Nephron (organoid): ENCODE measurements at regions not wholly inside any gene's neighbourhood (a gene's known extent, or its start where the extent isn't known, plus 50 kb on each side); places are given as distances from the start of the nearest gene placed in this dataset.
A peak's percentile ranks its signal among the peaks of the same experiment; 100 is the strongest.

Source experiments
- H3K27ac Mint-ChIP-seq, 3 experiments: 2 replicates each; pipeline ENCODE4 v1.8.0; 2020; ENCODE audit warnings: mixed read lengths in 3 of 3, mild to moderate bottlenecking in 2 of 3, moderate library complexity in 1 of 3
- H3K27me3 Mint-ChIP-seq: 2 replicates; pipeline ENCODE4 v1.8.0; 2021; ENCODE audit warnings: low read depth, mild to moderate bottlenecking, moderate library complexity, mixed read lengths
- H3K36me3 Mint-ChIP-seq: 2 replicates; pipeline ENCODE4 v1.8.0; 2020; ENCODE audit warnings: low read depth, mixed read lengths
- H3K4me1 Mint-ChIP-seq: 2 replicates; pipeline ENCODE4 v1.8.0; 2020; ENCODE audit warnings: mixed read lengths
- H3K4me3 Mint-ChIP-seq, 3 experiments: 2 replicates each; pipeline ENCODE4 v1.8.0; 2020; ENCODE audit warnings: mild to moderate bottlenecking in 3 of 3, mixed read lengths in 3 of 3, moderate library complexity in 2 of 3
- H3K9me3 Mint-ChIP-seq: 2 replicates; pipeline ENCODE4 v1.8.0; 2020; ENCODE audit warnings: mixed read lengths
- TF ChIP-seq, protein P1 (sequence below), 3 experiments: fragments of 200-600 bp; sonication (generic); IDR thresholded peaks; one replicate each; pipeline ENCODE4 v1.5.0; 2021; ENCODE audit warnings: antibody characterized with exemption in 3 of 3; ENCODE audit not compliant: unreplicated experiment in 3 of 3

DNA sequence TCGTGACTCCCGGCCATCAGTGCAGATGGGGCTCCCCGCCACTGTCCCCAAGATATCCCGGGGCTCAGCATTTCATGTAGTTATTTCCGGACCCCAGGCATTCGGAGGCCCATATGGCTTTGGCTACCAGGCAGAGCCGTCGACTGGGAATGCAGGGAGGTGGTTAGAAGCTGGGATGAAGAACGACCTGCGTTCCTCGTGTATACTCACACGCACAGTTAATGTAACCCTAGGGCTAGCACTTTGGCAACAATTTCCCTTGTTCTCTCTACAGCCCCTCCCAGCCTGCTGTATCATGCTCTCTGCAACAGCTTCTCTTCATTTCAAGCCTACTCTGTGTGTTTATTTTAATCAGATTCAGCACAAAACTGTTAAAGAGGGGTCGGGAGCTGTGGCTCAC, 240.4 kb downstream of the MYLK4 start:
- TF ChIP-seq, protein P1, sequence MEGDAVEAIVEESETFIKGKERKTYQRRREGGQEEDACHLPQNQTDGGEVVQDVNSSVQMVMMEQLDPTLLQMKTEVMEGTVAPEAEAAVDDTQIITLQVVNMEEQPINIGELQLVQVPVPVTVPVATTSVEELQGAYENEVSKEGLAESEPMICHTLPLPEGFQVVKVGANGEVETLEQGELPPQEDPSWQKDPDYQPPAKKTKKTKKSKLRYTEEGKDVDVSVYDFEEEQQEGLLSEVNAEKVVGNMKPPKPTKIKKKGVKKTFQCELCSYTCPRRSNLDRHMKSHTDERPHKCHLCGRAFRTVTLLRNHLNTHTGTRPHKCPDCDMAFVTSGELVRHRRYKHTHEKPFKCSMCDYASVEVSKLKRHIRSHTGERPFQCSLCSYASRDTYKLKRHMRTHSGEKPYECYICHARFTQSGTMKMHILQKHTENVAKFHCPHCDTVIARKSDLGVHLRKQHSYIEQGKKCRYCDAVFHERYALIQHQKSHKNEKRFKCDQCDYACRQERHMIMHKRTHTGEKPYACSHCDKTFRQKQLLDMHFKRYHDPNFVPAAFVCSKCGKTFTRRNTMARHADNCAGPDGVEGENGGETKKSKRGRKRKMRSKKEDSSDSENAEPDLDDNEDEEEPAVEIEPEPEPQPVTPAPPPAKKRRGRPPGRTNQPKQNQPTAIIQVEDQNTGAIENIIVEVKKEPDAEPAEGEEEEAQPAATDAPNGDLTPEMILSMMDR (IDR thresholded peaks at IDR 0.05; ENCODE audit: unreplicated experiment in 3 of 3), result no peak
- peaks cover 3% of the 10 kb centered on the region for H3K9me3 Mint-ChIP-seq
- peaks cover 3% of the 10 kb centered on the region for H3K36me3 Mint-ChIP-seq
- peaks cover 82% of the 10 kb centered on the region for H3K4me1 Mint-ChIP-seq
- peak overlapping the region; percentile 64 to 76 (median 73) for H3K27ac Mint-ChIP-seq
- peaks cover 8% of the 10 kb centered on the region for H3K27me3 Mint-ChIP-seq
- no peak overlapping the region for H3K4me3 Mint-ChIP-seq

DNA sequence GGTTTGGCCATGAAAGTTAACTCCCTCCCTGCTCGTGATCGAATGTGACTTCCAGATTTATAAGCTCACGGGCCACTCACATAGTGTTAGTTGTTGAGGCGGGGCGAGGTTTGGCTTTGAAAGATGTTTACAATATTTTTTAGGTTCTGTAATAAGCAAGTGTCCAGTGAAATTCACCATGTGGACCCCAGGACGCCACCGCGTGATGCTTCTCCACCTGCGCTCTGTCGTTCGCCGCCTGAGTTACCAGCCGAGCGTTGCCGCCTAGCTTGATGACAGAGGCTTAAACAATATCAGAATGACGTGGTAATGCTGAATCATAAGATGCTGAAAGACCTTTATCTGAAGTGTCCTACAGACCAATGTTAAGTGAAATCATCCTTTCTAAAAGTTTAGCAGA, 241.0 kb downstream of the MYLK4 start:
- H3K4me3 Mint-ChIP-seq, result no peak overlapping the region
- H3K36me3 Mint-ChIP-seq, result peaks cover 3% of the 10 kb centered on the region
- peaks cover 80% of the 10 kb centered on the region for H3K4me1 Mint-ChIP-seq
- TF ChIP-seq, protein P1 (IDR thresholded peaks at IDR 0.05; ENCODE audit: unreplicated experiment in 3 of 3), result no peak
- H3K27me3 Mint-ChIP-seq, result peaks cover 8% of the 10 kb centered on the region
- peaks cover 3% of the 10 kb centered on the region for H3K9me3 Mint-ChIP-seq
- peak overlapping the region; percentile 64 to 76 (median 73) for H3K27ac Mint-ChIP-seq

DNA sequence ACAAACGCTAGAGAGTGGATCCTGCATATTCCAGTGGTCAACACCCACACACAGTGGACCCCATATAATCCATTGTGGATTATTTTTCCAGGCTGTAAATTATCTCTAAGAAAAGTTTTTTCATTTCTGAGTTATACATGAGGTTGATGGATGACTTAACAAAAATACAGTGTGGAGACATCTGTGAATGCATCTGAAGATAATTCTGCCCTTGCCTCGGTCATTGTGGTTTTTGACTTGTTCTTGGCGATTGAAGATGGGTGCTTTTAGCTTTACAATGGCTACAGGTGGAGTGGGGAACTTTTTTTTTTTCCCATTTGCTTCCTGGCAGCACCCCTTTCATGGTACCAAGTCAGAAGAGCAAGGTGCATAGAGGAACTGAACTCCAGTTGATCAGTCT, 242.7 kb downstream of the MYLK4 start:
- H3K9me3 Mint-ChIP-seq, result peaks cover 3% of the 10 kb centered on the region
- H3K36me3 Mint-ChIP-seq, result peaks cover 3% of the 10 kb centered on the region
- TF ChIP-seq, protein P1 (IDR thresholded peaks at IDR 0.05; ENCODE audit: unreplicated experiment in 3 of 3), result no peak
- peaks cover 77% of the 10 kb centered on the region for H3K4me1 Mint-ChIP-seq
- peak overlapping the region; percentile 86 to 97 (median 95) for H3K27ac Mint-ChIP-seq
- peaks cover 8% of the 10 kb centered on the region for H3K27me3 Mint-ChIP-seq
- H3K4me3 Mint-ChIP-seq, result no peak overlapping the region

DNA sequence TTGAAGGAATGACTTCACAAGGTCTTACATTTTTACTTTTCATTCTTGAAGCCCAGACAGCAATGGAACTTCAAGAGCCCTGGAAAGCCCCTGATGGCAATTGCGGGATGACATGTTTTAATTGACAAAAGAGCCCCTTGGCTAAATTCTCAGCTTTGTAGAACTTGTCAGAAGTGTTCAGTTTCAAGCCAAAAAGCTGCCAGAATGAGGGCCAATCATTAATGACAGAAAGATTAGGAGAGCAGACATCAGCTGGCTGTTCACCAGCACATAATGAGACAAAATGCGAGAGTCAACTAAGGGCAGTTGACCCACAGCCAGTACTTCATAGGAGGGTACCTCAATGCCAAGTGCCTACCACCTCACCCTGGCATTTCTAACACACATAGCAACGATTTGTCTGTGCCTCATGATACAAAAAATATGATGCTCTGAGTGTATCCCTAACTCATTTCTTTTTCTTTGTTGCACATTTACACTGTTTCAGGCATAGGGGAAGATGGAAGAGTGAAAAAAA, 243.1 kb downstream of the MYLK4 start:
- Mint-ChIP-seq H3K4me3 (no peak overlapping the region), H3K9me3 (peaks cover 3% of the 10 kb centered on the region), H3K4me1 (peaks cover 75% of the 10 kb centered on the region), H3K27me3 (peaks cover 8% of the 10 kb centered on the region), H3K27ac (peak overlapping the region; percentile 86 to 97 (median 95)), H3K36me3 (peaks cover 3% of the 10 kb centered on the region)
- TF ChIP-seq, protein P1 (IDR thresholded peaks at IDR 0.05; ENCODE audit: unreplicated experiment in 3 of 3), result no peak

DNA sequence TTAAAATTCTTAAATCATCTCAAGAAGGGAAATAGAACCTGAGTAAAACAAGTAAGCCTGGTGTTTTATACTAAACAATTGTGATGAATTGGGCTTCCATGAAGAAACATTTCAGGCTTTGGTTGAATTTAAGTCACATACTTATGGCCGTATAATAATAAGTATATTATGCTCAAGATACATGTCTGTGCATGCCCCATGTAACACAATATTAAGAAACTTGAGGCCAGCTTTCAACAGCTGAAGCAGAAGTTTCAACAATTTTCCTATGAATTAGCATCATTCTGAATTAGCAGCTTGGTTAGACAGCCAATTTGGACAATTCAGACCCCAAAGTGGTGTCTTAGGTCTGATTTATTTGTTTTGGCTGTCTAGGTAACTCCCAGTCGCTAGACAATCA, 243.7 kb downstream of the MYLK4 start:
- TF ChIP-seq, protein P1 (IDR thresholded peaks at IDR 0.05; ENCODE audit: unreplicated experiment in 3 of 3), result no peak
- H3K36me3 Mint-ChIP-seq, result peaks cover 3% of the 10 kb centered on the region
- no peak overlapping the region for H3K4me3 Mint-ChIP-seq
- H3K27me3 Mint-ChIP-seq, result peaks cover 8% of the 10 kb centered on the region
- peaks cover 3% of the 10 kb centered on the region for H3K9me3 Mint-ChIP-seq
- peaks cover 78% of the 10 kb centered on the region for H3K4me1 Mint-ChIP-seq
- peak overlapping the region; percentile 86 to 97 (median 95) for H3K27ac Mint-ChIP-seq

DNA sequence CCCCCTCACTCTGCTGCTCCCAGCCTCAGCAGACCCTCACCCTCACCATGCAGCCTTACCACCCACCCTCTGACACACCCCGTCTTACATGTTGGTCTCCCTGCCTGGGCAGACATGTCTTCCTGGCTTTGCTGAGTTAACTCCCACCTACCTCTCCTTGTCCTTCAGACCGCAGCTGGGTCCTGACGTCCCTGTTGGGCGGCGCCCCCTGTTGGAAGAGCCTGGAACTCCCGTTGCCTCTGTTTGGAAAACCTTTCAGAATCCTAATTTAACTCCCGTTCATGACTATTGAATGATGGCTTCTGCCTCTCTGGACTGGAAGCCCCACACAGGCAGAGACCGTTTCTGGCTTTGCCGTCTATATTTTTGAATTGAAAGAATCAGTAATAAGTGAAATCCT, 245.1 kb downstream of the MYLK4 start:
- H3K27me3 Mint-ChIP-seq, result peaks cover 8% of the 10 kb centered on the region
- H3K4me3 Mint-ChIP-seq, result peak overlapping the region; percentile 21 to 52 (median 21)
- peaks cover 66% of the 10 kb centered on the region for H3K4me1 Mint-ChIP-seq
- H3K9me3 Mint-ChIP-seq, result peaks cover 3% of the 10 kb centered on the region
- H3K36me3 Mint-ChIP-seq, result peaks cover 3% of the 10 kb centered on the region
- H3K27ac Mint-ChIP-seq, result peak overlapping the region; percentile 86 to 97 (median 95)
- TF ChIP-seq, protein P1 (IDR thresholded peaks at IDR 0.05; ENCODE audit: unreplicated experiment in 3 of 3), result peak; percentile 42 to 66 (median 53)
